ENCODE measurements at regions not wholly inside any gene's neighbourhood (a gene's known extent, or its start where the extent isn't known, plus 50 kb on each side); places are given as distances from the start of the nearest gene placed in this dataset.

GRCh38 chr16:13441675-13442074 is 478.3 kb upstream of the ERCC4 start:
- Histone ChIP-seq H4K8ac (ENCODE audit: low read depth in 2 of 2, low read length in 2 of 2) (no peak overlapping the region), H4K20me1 (ENCODE audit: insufficient read depth, low read length) (no peaks in the 10 kb centered on the region), H3K9ac (ENCODE audit: low read depth, low read length) (no peak overlapping the region), H3K36me3 (ENCODE audit: control insufficient read depth, insufficient read depth, low read length) (no peaks in the 10 kb centered on the region), H3K9me1 (ENCODE audit: insufficient read depth, low read length) (no peaks in the 10 kb centered on the region), H3K4me3 (ENCODE audit: insufficient read depth, low read depth, low read length) (no peak overlapping the region), H2AK9ac (replicated peaks; ENCODE audit: low read depth, low read length, poor library complexity) (no peak overlapping the region), H2AK5ac (ENCODE audit: low read depth, low read length) (no peak overlapping the region), H3K23ac (ENCODE audit: low read depth, low read length) (no peak overlapping the region), H2BK5ac (ENCODE audit: low read depth, low read length, poor library complexity, severe bottlenecking) (no peak overlapping the region), H4K5ac (ENCODE audit: low read depth, low read length) (no peak overlapping the region), H3K4me2 (ENCODE audit: low read depth, low read length) (no peak overlapping the region), H3K56ac (ENCODE audit: extremely low read depth, insufficient read depth, low read length) (no peak overlapping the region), H3K27me3 (ENCODE audit: control insufficient read depth, insufficient read depth, low read length) (no peaks in the 10 kb centered on the region), H3K27ac (ENCODE audit: insufficient read depth, low read length) (no peak overlapping the region), H2BK15ac (ENCODE audit: low read depth, low read length) (no peak overlapping the region), H3K79me1 (ENCODE audit: low read depth in 1 of 2, low read length in 2 of 2) (no peaks in the 10 kb centered on the region), H3K4ac (ENCODE audit: low read depth, low read length) (no peak overlapping the region), H3K18ac (ENCODE audit: low read depth, low read length) (no peak overlapping the region), H3K9me3 (ENCODE audit: control insufficient read depth, insufficient read depth, low read length) (peaks cover 11% of the 10 kb centered on the region), H2AFZ (replicated peaks; ENCODE audit: low read length, poor library complexity) (no peak overlapping the region), H3K4me1 (ENCODE audit: control insufficient read depth, insufficient read depth, low read length) (no peaks in the 10 kb centered on the region), H3K14ac (replicated peaks; ENCODE audit: low read depth, low read length) (no peak overlapping the region), H4K91ac (ENCODE audit: insufficient read depth, low read depth, low read length) (no peak overlapping the region), H2BK20ac (ENCODE audit: low read depth, low read length) (no peak overlapping the region), H2BK120ac (ENCODE audit: low read depth, low read length) (no peak overlapping the region)
- no peak for TF ChIP-seq BHLHE40 (IDR thresholded peaks at IDR 0.05; ENCODE audit: low read depth, low read length)
- no peak for TF ChIP-seq MAFK (IDR thresholded peaks at IDR 0.05; ENCODE audit: low read depth, low read length)
- TF ChIP-seq NFE2L2 (IDR thresholded peaks at IDR 0.05; ENCODE audit: low read depth, low read length), result no peak
- no peak for TF ChIP-seq CHD1 (IDR thresholded peaks at IDR 0.05; ENCODE audit: low read depth, low read length)
- no peak for TF ChIP-seq SMC3 (IDR thresholded peaks at IDR 0.05; ENCODE audit: low read depth, low read length)
- no peak for TF ChIP-seq MXI1 (IDR thresholded peaks at IDR 0.05; ENCODE audit: borderline replicate concordance, low read depth, low read length)
- no peak for TF ChIP-seq RAD21 (IDR thresholded peaks at IDR 0.05; ENCODE audit: low read length)
- TF ChIP-seq USF2 (IDR thresholded peaks at IDR 0.05; ENCODE audit: low read depth, low read length), result no peak
- no peak for TF ChIP-seq FOS (IDR thresholded peaks at IDR 0.05; ENCODE audit: low read depth, low read length)
- TF ChIP-seq RCOR1 (IDR thresholded peaks at IDR 0.05; ENCODE audit: insufficient replicate concordance, low read length), result no peak
- TF ChIP-seq RFX5 (IDR thresholded peaks at IDR 0.05; ENCODE audit: low read depth, low read length), result no peak
- no peak for TF ChIP-seq POLR2A (IDR thresholded peaks at IDR 0.05; ENCODE audit: low read depth, low read length)
- no peak for TF ChIP-seq MAZ (IDR thresholded peaks at IDR 0.05; ENCODE audit: borderline replicate concordance, low read depth, low read length)
- TF ChIP-seq ELK1 (IDR thresholded peaks at IDR 0.05; ENCODE audit: borderline replicate concordance, low read depth, low read length), result no peak
- no peak for TF ChIP-seq CTCF (conservative IDR thresholded peaks at IDR 0.05; ENCODE audit: low read depth, low read length)
- TF ChIP-seq CEBPB (IDR thresholded peaks at IDR 0.05; ENCODE audit: low read depth, low read length), result no peak
- intact Hi-C loops (cut with micrococcal nuclease), result no loop called here
- WGBS, 2 experiments (ENCODE audit: extremely low coverage in 2 of 2, insufficient read length in 1 of 2), result no CpG with 5 or more reads among the region's 3 CpGs
- dilution Hi-C loops (cut with HindIII; ENCODE audit: low sequenced_read_pairs, unreplicated experiment), result no loop called here
- in situ Hi-C loops (cut with MboI; ENCODE audit: low sequenced_read_pairs), result no loop called here
- BruUV-seq (replicated peaks), result no TSS peak
- ChIA-PET CTCF (interaction anchor here (0.6 kb wide), 1 partner anchor 60 kb away, joined by 3 read pairs; no protein-coding TSS in a partner anchor), POLR2A (ENCODE audit: unreplicated experiment) (no interaction called here)
- ATAC-seq (ENCODE audit: low read depth), result no peak
- no peak for DNase-seq

Data from IMR-90 (cell line).